ENCODE measurements at regions not wholly inside any gene's neighbourhood (a gene's known extent, or its start where the extent isn't known, plus 50 kb on each side); places are given as distances from the start of the nearest gene placed in this dataset.

- no peak for TF ChIP-seq POLR2A (IDR thresholded peaks at IDR 0.05)
- TF ChIP-seq, protein P1, sequence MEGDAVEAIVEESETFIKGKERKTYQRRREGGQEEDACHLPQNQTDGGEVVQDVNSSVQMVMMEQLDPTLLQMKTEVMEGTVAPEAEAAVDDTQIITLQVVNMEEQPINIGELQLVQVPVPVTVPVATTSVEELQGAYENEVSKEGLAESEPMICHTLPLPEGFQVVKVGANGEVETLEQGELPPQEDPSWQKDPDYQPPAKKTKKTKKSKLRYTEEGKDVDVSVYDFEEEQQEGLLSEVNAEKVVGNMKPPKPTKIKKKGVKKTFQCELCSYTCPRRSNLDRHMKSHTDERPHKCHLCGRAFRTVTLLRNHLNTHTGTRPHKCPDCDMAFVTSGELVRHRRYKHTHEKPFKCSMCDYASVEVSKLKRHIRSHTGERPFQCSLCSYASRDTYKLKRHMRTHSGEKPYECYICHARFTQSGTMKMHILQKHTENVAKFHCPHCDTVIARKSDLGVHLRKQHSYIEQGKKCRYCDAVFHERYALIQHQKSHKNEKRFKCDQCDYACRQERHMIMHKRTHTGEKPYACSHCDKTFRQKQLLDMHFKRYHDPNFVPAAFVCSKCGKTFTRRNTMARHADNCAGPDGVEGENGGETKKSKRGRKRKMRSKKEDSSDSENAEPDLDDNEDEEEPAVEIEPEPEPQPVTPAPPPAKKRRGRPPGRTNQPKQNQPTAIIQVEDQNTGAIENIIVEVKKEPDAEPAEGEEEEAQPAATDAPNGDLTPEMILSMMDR (IDR thresholded peaks at IDR 0.05) = no peak
- no peak for TF ChIP-seq POLR2AphosphoS5 (IDR thresholded peaks at IDR 0.05)
These were observed 194.4 kb downstream of the TAF11L14 start for GRCh38 chr5:17828681-17829080.
